GM23338 (cell line): ENCODE measurements at regions not wholly inside any gene's neighbourhood (a gene's known extent, or its start where the extent isn't known, plus 50 kb on each side); places are given as distances from the start of the nearest gene placed in this dataset.

Experiments used
- CREB1 ChIP-seq: fragments of 250-450 bp; sonication (Bioruptor Pico); IDR thresholded peaks from 2 replicates; pipeline ENCODE4 v1.5.0; 2020; ENCODE audit warnings: low read depth, mild to moderate bottlenecking, moderate library complexity
- EZH2 ChIP-seq: fragments of 200-600 bp; sonication (generic); IDR thresholded peaks from one replicate; pipeline ENCODE4 v1.8.0; 2017; ENCODE audit warnings: antibody characterized with exemption, mild to moderate bottlenecking, low read depth; ENCODE audit not compliant: unreplicated experiment
- EZH2phosphoT487 ChIP-seq: fragments of 200-600 bp; sonication (generic); IDR thresholded peaks from one replicate; pipeline ENCODE4 v1.8.1; 2018; ENCODE audit warnings: antibody characterized with exemption; ENCODE audit not compliant: unreplicated experiment
- NANOG ChIP-seq: IDR thresholded peaks from 2 replicates; pipeline ENCODE4 v1.6.1; 2016; ENCODE audit warnings: antibody characterized with exemption, borderline replicate concordance
- POLR2AphosphoS5 ChIP-seq: IDR thresholded peaks from 2 replicates; pipeline ENCODE4 v1.6.1; 2016; ENCODE audit warnings: antibody characterized with exemption, low read depth
- STAT1 ChIP-seq: IDR thresholded peaks from one replicate; pipeline ENCODE4 v1.6.1; 2016; ENCODE audit warnings: antibody characterized with exemption; ENCODE audit not compliant: unreplicated experiment
- ZNF331 ChIP-seq: fragments of 250-450 bp; sonication (Bioruptor Pico); IDR thresholded peaks from 2 replicates; pipeline ENCODE4 v1.5.0; 2020; ENCODE audit warnings: low read depth, mild to moderate bottlenecking, moderate library complexity
- TF ChIP-seq, protein P1 (sequence below), 2 experiments: fragments of 200-600 bp in 1 of 2; sonication (generic) in 1 of 2; conservative IDR thresholded peaks; 2 replicates each; pipeline versions ENCODE4 v1.5.1 to v1.6.1; 2016 to 2017; ENCODE audit warnings: antibody characterized with exemption in 2 of 2, low read depth in 2 of 2, mild to moderate bottlenecking in 2 of 2, moderate library complexity in 1 of 2
- TF ChIP-seq, protein P2 (sequence below): IDR thresholded peaks from one replicate; pipeline ENCODE4 v1.6.1; 2018; ENCODE audit warnings: antibody characterized with exemption; ENCODE audit not compliant: unreplicated experiment
- TF ChIP-seq, protein P3 (sequence below): fragments of 250-450 bp; sonication (Bioruptor Pico); IDR thresholded peaks from 2 replicates; pipeline ENCODE4 v1.5.0; 2020; ENCODE audit warnings: mild to moderate bottlenecking, moderate library complexity
- TF ChIP-seq, protein P4 (sequence below): IDR thresholded peaks from 2 replicates; pipeline ENCODE4 v1.6.1; 2016; ENCODE audit warnings: antibody characterized with exemption

GRCh38 chr16:26765087-26765486 lies 301.6 kb upstream of the C16orf82 start:
- TF ChIP-seq, protein P1, sequence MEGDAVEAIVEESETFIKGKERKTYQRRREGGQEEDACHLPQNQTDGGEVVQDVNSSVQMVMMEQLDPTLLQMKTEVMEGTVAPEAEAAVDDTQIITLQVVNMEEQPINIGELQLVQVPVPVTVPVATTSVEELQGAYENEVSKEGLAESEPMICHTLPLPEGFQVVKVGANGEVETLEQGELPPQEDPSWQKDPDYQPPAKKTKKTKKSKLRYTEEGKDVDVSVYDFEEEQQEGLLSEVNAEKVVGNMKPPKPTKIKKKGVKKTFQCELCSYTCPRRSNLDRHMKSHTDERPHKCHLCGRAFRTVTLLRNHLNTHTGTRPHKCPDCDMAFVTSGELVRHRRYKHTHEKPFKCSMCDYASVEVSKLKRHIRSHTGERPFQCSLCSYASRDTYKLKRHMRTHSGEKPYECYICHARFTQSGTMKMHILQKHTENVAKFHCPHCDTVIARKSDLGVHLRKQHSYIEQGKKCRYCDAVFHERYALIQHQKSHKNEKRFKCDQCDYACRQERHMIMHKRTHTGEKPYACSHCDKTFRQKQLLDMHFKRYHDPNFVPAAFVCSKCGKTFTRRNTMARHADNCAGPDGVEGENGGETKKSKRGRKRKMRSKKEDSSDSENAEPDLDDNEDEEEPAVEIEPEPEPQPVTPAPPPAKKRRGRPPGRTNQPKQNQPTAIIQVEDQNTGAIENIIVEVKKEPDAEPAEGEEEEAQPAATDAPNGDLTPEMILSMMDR (conservative IDR thresholded peaks at IDR 0.05; ENCODE audit: low read depth in 2 of 2), result peak in 1 of 2 experiments; percentile 45; a peak in 3 of 4 replicates
- TF ChIP-seq EZH2phosphoT487, result no peak
- TF ChIP-seq CREB1 (CRISPR knock-in tag), result no peak
- no peak for TF ChIP-seq POLR2AphosphoS5
- TF ChIP-seq, protein P2, sequence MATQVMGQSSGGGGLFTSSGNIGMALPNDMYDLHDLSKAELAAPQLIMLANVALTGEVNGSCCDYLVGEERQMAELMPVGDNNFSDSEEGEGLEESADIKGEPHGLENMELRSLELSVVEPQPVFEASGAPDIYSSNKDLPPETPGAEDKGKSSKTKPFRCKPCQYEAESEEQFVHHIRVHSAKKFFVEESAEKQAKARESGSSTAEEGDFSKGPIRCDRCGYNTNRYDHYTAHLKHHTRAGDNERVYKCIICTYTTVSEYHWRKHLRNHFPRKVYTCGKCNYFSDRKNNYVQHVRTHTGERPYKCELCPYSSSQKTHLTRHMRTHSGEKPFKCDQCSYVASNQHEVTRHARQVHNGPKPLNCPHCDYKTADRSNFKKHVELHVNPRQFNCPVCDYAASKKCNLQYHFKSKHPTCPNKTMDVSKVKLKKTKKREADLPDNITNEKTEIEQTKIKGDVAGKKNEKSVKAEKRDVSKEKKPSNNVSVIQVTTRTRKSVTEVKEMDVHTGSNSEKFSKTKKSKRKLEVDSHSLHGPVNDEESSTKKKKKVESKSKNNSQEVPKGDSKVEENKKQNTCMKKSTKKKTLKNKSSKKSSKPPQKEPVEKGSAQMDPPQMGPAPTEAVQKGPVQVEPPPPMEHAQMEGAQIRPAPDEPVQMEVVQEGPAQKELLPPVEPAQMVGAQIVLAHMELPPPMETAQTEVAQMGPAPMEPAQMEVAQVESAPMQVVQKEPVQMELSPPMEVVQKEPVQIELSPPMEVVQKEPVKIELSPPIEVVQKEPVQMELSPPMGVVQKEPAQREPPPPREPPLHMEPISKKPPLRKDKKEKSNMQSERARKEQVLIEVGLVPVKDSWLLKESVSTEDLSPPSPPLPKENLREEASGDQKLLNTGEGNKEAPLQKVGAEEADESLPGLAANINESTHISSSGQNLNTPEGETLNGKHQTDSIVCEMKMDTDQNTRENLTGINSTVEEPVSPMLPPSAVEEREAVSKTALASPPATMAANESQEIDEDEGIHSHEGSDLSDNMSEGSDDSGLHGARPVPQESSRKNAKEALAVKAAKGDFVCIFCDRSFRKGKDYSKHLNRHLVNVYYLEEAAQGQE, result no peak
- no peak for TF ChIP-seq EZH2
- TF ChIP-seq ZNF331, result no peak
- TF ChIP-seq, protein P3, sequence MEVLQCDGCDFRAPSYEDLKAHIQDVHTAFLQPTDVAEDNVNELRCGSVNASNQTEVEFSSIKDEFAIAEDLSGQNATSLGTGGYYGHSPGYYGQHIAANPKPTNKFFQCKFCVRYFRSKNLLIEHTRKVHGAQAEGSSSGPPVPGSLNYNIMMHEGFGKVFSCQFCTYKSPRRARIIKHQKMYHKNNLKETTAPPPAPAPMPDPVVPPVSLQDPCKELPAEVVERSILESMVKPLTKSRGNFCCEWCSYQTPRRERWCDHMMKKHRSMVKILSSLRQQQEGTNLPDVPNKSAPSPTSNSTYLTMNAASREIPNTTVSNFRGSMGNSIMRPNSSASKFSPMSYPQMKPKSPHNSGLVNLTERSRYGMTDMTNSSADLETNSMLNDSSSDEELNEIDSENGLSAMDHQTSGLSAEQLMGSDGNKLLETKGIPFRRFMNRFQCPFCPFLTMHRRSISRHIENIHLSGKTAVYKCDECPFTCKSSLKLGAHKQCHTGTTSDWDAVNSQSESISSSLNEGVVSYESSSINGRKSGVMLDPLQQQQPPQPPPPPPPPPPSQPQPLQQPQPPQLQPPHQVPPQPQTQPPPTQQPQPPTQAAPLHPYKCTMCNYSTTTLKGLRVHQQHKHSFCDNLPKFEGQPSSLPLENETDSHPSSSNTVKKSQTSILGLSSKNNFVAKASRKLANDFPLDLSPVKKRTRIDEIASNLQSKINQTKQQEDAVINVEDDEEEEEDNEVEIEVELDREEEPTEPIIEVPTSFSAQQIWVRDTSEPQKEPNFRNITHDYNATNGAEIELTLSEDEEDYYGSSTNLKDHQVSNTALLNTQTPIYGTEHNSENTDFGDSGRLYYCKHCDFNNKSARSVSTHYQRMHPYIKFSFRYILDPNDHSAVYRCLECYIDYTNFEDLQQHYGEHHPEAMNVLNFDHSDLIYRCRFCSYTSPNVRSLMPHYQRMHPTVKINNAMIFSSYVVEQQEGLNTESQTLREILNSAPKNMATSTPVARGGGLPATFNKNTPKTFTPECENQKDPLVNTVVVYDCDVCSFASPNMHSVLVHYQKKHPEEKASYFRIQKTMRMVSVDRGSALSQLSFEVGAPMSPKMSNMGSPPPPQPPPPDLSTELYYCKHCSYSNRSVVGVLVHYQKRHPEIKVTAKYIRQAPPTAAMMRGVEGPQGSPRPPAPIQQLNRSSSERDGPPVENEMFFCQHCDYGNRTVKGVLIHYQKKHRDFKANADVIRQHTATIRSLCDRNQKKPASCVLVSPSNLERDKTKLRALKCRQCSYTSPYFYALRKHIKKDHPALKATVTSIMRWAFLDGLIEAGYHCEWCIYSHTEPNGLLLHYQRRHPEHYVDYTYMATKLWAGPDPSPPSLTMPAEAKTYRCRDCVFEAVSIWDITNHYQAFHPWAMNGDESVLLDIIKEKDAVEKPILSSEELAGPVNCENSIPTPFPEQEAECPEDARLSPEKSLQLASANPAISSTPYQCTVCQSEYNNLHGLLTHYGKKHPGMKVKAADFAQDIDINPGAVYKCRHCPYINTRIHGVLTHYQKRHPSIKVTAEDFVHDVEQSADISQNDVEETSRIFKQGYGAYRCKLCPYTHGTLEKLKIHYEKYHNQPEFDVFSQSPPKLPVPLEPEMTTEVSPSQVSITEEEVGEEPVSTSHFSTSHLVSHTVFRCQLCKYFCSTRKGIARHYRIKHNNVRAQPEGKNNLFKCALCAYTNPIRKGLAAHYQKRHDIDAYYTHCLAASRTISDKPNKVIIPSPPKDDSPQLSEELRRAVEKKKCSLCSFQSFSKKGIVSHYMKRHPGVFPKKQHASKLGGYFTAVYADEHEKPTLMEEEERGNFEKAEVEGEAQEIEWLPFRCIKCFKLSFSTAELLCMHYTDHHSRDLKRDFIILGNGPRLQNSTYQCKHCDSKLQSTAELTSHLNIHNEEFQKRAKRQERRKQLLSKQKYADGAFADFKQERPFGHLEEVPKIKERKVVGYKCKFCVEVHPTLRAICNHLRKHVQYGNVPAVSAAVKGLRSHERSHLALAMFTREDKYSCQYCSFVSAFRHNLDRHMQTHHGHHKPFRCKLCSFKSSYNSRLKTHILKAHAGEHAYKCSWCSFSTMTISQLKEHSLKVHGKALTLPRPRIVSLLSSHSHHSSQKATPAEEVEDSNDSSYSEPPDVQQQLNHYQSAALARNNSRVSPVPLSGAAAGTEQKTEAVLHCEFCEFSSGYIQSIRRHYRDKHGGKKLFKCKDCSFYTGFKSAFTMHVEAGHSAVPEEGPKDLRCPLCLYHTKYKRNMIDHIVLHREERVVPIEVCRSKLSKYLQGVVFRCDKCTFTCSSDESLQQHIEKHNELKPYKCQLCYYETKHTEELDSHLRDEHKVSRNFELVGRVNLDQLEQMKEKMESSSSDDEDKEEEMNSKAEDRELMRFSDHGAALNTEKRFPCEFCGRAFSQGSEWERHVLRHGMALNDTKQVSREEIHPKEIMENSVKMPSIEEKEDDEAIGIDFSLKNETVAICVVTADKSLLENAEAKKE (CRISPR knock-in tag), result no peak
- no peak for TF ChIP-seq STAT1
- TF ChIP-seq NANOG, result no peak
- TF ChIP-seq, protein P4, sequence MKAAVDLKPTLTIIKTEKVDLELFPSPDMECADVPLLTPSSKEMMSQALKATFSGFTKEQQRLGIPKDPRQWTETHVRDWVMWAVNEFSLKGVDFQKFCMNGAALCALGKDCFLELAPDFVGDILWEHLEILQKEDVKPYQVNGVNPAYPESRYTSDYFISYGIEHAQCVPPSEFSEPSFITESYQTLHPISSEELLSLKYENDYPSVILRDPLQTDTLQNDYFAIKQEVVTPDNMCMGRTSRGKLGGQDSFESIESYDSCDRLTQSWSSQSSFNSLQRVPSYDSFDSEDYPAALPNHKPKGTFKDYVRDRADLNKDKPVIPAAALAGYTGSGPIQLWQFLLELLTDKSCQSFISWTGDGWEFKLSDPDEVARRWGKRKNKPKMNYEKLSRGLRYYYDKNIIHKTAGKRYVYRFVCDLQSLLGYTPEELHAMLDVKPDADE, result no peak
